ENCODE measurements at regions not wholly inside any gene's neighbourhood (a gene's known extent, or its start where the extent isn't known, plus 50 kb on each side); places are given as distances from the start of the nearest gene placed in this dataset.

DNA sequence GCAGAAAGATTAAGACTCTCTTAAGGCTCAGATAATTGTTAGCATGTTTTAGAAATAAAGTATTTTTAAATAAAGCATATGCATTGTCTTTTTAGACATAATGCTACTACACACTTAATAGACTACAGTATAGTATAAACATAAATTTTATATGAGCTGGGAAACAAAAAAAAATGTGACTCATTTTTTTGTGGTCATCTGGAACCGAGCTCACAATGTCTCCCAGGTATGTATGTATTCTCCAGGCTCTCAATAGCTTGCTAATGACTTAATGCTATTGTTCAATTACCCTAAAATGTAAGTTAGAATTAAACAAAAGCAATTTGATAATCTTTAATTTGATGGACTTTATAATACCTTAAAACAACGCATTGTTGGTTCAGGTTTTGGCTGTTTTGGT is 167.2 kb downstream of the NUP35 start:
- DNase-seq, result no peak

DNA sequence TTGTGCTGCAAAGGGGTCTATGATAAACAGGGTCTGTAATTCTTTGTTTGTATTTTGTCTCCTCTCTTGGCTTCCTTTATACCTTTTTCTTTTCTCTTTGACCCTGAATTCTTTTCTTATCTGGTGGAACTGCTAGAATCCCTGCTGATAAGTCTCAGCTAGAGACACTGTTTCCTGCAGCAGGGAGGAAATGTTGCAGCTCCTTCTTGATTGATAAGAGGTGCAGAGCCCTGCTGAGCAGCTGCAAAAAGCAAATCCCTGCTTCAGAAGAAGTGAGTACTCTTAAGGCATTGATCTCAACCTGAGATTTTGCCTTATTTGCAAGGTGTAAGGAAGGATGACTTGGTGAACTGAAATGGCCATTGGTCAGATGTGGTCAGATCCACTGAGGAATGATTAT is 167.8 kb downstream of the NUP35 start:
- DNase-seq, result no peak

DNA sequence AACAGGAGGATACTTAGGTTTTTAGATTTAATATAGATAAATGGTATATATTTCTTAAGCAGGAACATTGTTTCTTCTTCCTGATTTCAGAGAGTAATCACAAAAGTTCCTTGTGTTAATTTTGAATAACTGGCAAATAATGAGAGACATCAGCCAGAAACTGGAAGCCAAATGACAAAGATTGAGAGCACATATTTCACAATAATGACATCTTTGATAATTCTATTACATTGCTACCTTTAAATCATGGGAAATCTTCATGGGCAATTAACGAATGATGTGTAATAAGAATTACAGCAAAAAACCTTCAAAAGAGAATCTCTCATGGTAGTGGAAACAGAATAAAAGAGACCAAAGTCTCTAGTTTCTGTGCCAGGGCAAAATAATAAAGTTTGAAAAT is 215.1 kb downstream of the NUP35 start:
- DNase-seq, result no peak

DNA sequence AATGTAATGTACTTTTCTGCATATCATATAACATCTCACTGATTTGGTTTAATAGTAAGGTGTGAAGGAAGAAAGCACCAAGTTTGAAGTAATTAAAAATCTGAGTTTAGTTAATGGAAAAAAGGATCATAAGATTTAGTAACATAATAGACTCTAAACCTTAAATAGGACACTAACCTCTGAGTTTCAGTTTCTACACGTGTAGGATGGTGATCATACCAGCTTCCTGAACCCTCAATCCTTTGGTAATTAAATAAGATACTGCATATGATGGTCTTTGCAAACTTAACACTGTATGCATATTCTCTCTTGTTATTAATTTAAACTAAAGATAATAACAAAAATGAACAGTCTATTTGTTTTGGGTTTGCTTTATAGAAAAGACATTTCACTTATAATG is 216.8 kb downstream of the NUP35 start:
- DNase-seq, result no peak

DNA sequence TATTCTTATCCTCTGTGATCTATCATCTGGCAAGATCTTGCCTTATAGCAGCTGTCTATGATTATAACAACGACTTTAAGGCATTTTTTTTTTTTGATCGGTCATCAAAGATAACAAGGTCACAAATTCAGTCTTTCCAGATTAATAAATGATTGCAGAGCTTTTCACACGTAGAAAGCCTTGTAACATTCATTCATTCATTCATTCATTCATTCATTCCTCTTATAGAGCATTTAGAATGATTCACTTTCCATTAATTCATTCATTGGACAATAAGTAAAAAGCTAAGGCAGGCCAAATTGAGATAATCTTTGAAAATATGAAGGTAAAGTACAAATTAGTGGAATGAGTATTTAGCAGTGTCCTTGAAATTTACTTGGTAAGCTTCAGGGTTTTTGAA is 223.7 kb downstream of the NUP35 start:
- DNase-seq, result no peak

DNA sequence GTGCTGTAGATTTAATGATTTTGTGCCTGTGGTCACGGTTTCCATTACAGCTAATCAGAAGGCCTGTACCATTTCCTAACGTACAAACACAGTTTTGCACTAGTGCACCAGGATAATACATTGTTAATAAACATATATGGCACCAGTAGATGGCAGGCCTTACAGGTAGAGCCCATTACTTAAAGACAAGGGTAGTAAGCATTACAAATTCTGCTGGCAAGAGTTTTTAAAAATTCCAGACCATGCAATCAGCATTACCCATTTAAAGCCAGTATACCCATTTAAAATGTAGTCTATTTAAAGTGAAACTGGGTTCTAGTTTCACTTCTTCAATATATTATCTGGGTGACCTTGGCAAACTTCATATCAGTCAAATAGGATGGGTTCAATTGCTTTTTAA is 224.2 kb downstream of the NUP35 start:
- no peak for DNase-seq

DNA sequence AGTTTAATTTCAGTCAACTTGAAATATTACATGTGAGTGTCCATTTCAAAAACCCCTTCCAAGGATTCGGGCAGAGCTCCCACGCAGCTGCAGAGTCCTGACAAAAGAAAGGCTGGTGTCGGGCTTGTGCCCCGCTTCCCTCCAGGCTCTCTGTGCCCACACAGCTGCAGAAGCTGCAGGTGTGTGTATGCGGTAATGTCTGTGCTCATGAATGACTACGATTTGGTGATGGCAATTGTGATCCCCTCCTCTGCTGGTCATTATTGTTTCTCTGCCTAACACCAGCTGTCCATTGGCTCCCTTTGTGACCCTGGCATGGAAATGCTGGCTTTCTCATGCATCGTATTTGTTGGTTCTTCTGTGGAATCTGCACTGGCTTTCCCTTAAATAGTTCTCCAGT is 224.8 kb downstream of the NUP35 start:
- no peak for DNase-seq

DNA sequence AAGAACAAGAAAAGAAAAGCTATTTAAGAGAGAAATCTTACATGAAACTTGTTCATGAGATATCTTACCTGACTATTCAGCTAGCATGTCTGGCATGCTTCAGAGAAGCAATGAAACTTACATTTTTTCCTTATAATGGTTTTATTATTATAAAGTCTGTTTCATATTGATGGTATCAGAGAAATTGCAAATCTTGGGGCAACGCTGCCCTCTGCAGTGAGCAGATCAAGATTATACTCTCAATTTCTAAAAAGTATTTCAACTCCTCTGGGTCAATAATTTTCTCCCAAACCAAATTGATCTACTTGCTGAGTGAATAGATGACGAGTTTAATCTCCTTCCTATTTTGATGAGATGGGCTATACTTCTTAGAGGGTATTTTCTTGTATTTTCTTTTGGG is 235.6 kb downstream of the NUP35 start:
- DNase-seq, result no peak

DNA sequence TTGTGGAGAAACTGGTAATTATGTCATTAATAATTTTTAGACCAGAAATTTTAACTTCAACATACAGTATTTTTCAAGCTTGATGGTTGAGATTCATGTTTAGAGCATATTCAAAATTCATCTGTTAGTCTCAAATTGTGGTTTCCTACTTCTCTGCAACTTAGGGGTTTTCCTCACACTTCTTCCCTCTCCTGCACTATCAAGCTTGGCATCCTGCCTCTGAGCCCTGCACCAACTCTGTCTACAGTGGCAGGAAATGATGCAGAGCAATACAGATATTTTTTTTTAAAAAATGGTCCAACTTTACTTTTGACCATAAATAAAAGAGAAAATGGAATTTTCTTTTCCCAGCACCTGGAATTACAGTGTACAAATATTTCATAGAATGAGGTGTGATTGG is 247.3 kb downstream of the NUP35 start:
- no peak for DNase-seq

DNA sequence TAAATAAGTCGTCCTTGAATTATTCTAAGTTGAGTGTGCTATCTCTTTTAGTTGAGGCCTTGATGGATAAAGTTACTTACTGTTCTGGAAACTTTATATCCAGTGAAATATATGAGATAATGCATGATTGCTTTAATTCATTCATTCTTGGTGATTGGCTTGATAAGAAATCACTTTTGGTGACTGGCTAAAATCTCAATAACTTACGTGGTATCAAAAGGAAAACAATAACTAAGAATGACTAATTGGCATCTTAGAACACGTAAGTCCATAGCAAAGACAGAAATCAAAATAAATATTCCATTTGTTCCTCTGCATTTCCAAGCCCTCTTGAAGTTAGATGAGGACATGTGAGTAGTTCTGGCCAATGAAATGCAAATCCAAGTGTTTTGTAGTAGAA is 251.6 kb downstream of the NUP35 start:
- DNase-seq, result no peak

DNA sequence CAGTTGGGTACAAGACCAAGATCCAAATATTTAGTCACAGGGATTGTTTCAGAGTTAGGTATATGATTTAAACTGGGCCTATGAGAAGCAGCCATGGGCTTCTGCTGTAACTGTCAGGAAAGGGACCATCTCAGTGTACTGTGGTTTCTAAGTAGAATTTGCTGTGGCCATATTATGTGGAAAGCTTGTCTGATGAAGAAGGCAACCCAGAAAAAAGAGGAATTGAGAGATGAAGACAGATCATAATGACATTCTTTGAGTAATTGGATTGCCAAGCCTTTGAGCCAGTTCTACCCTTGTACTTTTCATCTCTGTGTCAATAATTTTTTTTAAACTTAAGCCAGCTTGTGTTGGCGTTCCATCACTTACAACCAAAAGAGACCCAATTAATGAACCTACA is 259.6 kb downstream of the NUP35 start:
- DNase-seq, result no peak

DNA sequence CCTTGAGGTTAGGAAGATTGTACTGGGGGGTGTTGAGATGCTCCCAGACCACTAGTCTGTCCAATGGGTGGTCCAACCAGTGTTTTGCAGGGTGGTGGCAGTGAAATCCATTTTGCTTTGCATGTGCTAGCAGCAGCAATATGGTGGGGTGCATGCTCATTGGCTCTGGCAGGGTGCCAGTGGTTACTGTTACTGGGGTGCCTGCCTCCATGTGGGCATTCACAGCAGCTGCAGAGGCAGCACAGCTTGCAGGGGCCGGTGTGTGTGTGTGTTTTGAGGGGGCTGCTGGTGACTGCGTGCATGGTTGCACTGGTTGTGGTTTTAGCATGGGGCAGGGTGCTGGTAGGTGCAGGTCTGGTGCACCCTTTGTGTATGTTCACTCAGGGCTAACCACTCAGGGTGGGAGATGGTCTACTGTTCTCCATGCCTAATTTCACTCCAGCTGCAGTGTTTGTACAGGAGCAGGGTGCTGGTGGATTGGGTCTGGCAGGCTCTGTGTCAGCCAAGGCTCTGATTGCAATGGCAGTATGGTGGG is 265.4 kb downstream of the NUP35 start:
- no peak for DNase-seq

DNA sequence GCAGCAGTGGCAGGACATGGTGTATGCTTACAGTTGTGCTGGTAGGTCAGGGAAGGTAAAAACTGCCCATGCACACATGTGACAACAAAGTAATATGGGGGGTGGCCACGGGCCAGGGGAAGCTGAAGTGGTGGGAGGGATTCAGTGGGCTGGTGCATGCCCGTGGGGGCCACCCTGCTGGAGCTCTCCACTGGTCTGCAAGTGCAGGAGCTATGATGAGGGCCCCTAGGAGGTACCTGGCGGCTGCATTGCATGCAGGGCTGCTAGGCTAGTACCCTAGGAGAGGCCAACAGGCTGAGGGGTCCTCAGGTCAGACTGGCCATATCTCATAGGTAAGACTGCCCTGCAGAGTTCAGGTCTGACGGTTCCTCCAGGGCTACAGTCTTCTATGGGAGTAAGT is 265.9 kb downstream of the NUP35 start:
- no peak for DNase-seq

DNA sequence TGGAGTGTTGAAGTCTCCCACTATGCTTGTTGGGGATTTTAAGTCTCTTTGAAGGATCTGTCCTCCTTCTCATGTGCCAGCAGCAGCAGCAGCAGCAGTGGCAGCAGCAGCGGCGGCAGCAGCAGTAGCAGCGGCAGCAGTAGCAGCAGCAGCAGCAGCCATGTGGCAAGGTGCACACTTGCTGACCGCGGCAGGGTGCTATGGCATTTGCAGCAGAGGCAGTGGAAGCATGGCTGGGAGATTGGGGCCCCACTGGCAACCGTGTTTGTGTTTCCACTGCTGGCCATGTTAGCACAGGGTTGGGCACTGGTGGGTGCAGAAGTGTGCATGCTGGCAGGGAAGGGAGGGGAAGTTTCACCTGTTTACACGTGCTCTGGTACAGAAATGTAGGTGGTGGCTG is 280.1 kb downstream of the NUP35 start:
- DNase-seq, result no peak

DNA sequence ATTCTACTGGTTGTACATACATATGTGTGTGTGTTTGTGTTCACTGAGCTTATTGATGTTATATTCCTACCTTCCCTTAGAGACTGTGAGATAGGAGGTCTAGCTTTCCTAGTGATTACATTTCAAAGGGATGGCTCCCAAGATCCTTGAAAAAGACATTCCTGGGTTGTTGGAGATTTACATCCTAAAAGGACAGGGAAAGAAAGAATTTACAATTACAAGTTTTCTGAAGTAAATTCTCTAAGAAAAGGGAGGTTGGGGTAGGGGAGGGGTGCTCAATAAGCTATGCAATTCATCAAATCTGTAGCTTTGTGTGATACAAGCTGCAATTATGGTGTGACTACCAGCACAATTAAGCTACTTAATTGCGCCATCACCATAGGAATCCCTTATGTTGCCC is 284.3 kb downstream of the NUP35 start:
- no peak for DNase-seq

DNA sequence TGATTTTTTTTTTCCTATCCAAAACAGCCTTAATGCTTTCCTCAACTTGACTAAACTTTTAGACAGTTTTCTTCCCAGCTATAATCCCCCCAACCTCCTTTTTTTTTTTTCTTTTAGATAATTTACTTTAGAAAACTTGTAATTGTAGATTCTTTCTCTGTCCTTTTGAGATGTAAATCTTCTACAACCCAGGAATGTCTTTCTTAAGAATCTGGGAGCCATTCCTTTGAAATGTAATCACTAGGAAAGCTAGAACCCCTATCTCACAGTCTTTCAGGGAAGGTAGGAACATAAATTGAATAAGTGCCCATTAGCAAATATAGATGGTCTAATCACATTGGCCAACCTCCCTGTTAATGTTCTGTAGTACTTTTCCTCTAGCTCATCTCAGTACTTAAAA is 285.4 kb downstream of the NUP35 start:
- no peak for DNase-seq

DNA sequence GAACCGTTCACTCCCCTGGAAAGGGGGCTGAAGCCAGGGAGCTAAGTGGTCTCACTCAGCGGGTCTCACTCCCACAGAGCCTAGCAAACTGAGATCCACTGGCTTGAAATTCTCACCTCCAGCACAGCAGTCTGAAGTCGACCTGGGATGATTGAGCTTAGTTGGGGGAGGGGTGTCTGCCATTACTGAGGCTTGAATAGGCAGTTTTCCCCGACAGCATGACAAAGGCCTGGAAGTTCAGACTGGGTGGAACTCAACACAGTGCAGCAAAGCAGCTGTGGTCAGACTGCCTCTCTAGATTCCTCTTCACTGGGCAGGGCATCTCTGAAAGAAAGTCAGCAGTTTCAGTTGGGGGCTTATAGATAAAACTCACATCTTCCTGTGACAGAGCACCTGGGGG is 292.5 kb downstream of the NUP35 start:
- no peak for DNase-seq

DNA sequence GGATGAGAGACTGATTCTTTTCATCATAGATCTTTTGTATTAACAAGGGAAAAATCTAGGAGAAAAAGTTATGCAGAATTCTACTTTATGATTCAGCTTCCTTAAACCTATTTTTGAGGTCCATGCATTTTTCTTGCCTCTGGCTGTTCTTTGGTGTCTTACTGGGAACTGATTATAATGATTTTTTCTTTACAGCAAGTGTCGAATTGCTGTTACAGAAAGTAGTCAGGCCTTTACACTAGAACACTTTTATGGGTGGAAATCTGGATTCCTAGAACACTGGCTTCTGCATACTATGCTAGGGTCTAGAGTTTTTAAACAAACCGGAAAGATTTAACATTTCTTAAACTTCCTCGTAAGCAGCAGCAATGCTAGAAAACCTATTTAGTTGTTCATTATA is 302.6 kb downstream of the NUP35 start:
- DNase-seq, result no peak

DNA sequence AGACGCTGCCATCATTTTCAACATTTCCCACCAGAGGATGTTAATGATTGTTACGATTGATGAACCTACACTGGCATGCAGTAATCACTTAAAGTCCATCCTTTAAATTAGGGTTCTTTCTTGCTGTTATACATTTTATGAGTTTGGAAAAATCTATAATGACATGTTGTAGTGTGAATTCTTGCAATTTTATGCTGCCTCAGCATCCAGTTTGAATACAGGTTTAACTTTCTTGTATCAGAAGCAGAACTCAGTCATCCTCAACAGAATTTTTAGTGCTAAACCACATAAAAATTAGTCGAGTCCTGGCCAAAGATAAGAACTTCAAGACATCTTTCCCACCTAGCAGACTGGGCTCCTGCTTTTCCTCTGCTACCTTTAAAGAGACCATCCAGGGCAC is 303.3 kb downstream of the NUP35 start:
- DNase-seq, result no peak

DNA sequence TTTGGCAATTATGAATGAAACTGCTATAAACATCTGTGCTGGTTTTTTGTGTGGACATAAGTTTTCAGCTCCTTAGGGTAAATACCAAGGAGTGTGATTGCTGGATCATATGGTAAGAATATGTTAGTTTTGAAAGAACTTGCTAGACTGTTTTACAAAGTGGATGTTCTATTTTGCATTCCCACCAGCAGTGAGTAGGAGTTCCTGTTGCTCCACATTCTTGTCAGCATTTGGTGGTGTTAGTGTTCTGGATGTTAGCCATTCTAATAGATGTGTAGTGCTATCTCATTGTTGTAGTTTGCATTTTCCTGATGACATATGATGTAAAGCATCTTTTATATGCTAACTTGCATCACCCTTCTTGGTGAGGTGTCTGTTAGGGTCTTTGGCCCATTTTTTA is 304.6 kb downstream of the NUP35 start:
- DNase-seq, result no peak

DNA sequence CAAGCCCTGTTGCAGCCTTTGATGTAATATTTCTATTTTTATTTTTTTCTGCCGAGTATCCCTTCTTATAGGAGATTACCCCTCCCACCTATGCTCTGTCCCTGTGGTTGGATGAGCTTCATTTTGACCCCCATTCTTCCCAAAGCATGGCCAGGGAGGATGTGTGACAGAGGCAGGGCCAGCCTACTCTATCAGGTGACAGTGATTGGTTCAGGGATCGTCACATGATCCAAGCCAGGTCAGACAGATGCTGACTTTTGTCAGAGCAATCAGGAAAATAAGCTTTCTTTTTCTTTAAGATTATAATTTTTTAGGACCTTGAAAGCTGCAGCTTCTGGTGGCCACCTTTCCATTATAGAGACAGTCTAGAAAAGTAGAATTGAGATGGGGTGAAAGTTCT is 314.3 kb downstream of the NUP35 start:
- no peak for DNase-seq

DNA sequence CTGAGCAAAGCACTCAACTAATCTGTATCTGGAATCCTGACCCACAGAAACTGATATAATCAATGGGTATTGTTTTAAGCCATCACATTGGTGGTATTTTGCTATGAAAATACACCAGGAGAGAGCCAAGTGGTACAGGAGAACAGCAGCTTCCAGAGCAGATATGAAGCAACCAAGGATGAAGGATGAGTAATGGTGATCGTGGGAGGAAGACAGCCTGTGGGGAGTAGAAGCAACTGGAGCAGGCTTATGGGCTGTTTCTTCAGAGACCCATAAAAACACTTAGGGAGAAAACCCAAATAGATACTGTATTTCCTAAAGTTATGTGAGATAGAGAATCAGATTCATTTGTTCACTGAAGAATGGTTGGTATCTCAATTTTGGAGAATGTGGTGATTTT is 330.8 kb downstream of the NUP35 start:
- DNase-seq, result no peak

DNA sequence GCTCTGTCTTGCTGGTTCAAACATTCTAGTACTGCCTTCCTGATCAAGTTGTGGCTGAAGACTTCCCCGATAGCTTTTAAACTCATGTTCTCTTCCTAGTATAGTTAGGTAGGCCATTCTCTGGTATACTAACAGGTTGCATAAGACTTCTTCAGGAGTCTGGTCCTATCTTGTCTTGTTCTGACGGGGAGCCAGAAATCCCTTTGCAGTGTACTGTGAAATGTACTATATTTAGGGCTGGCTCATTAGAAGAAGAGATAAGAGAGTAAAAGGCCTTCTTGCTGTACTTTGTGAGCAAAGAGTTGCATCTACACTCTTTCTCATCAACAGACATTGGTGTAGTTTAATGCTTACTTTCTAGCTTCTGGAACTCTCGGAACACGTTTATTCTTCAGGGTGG is 331.9 kb downstream of the NUP35 start:
- DNase-seq, result no peak

DNA sequence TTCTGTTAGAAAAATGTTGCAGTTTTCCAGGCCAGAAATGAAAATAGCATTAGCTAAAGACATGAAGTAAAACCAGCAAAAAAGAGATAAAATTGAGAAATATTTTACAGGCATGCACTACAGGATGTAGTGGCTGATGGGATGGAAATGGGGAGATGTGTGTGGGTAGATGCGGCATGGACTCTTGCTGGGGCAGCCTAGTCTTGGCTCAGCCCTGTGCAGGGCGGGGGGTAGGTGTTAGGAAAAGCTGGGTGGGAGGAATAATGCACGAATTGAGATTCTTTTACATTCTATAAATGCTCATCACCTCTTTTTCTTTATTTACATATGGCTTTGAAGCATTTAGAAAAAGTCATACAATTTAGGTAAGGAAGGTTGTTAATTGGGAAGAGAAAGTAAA is 334.2 kb downstream of the NUP35 start:
- DNase-seq, result no peak

DNA sequence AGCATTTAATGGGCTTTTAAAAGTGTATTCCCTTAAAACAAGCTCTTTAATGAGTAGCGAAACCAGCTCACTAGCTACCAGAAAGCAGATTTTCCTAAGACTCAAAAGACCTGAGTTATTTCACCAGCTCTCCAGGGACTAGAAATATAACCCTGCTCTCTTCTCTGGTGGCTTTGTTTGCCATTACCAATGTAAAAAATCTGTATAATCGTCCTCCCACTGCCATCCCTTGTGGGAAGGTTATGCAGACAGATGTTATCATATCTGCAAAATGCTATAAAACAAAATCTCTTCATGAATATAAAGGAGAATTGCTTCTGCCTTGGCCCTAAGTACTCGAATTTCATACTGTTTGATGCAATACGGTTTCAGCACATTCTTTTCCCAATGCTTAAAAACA is 335.2 kb downstream of the NUP35 start:
- no peak for DNase-seq

DNA sequence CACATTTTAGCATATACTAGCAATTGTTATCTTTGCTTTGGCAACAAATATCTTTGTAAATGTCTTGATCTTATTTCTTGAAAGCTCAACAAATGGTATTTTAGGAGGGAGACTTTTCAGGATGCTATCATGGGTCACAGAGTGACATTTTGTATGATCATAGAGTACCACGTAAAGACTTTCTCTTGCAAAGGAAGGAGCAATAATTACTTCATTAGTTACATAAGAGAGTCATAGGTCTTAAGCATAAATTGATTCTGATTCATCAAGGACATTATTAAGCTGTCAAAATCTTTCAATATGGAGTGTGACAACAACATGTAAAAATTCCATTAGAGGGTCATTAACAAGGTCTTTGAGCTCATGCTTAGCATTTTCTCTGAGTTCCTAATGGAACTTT is 339.6 kb downstream of the NUP35 start:
- DNase-seq, result no peak
